ENCODE measurements at regions not wholly inside any gene's neighbourhood (a gene's known extent, or its start where the extent isn't known, plus 50 kb on each side); places are given as distances from the start of the nearest gene placed in this dataset.
"Not testable (repeated sequence)": the region's sequence is repeated elsewhere in the genome, so short reads cannot be mapped to it uniquely, and the experiment has no call there.

GRCh38 chr5:167939686-167940085 is 351.8 kb upstream of the WWC1 start:
- DNase-seq (no peak), ATAC-seq (no peak)
- Mint-ChIP-seq H3K4me3 (no peak overlapping the region), H3K27me3 (no peaks in the 10 kb centered on the region), H3K9me3 (no peaks in the 10 kb centered on the region), H3K27ac (no peak overlapping the region), H3K36me3 (ENCODE audit: low read depth) (no peaks in the 10 kb centered on the region), H3K4me1 (ENCODE audit: low read depth) (no peaks in the 10 kb centered on the region)
- ChIA-PET POLR2A (no interaction called here), CTCF (no interaction called here)
- TF ChIP-seq CTCF (IDR thresholded peaks at IDR 0.05): no peak
- intact Hi-C loops (cut with micrococcal nuclease): no loop called here

GRCh38 chr5:167940911-167941310 is 350.5 kb upstream of the WWC1 start:
- intact Hi-C loops (cut with micrococcal nuclease): no loop called here
- ATAC-seq (no peak), DNase-seq (no peak)
- POLR2A ChIA-PET: no interaction called here
- Mint-ChIP-seq H3K27me3 (no peaks in the 10 kb centered on the region), H3K4me1 (ENCODE audit: low read depth) (no peaks in the 10 kb centered on the region), H3K36me3 (ENCODE audit: low read depth) (no peaks in the 10 kb centered on the region), H3K9me3 (no peaks in the 10 kb centered on the region), H3K27ac (no peak overlapping the region), H3K4me3 (no peak overlapping the region)
- CTCF ChIA-PET: no interaction called here
- TF ChIP-seq CTCF (IDR thresholded peaks at IDR 0.05): no peak

- ATAC-seq; H3K27ac Mint-ChIP-seq; H3K4me1 Mint-ChIP-seq (ENCODE audit: low read depth); H3K4me3 Mint-ChIP-seq; CTCF ChIA-PET; DNase-seq; H3K27me3 Mint-ChIP-seq; intact Hi-C loops (cut with micrococcal nuclease); H3K9me3 Mint-ChIP-seq; H3K36me3 Mint-ChIP-seq (ENCODE audit: low read depth); POLR2A ChIA-PET: not testable (repeated sequence)
Measured at GRCh38 chr5:167941556-167941955, 349.9 kb upstream of the WWC1 start.

- no peaks in the 10 kb centered on the region for H3K27me3 Mint-ChIP-seq
- no peaks in the 10 kb centered on the region for H3K36me3 Mint-ChIP-seq (ENCODE audit: low read depth)
- no peak for DNase-seq
- no peaks in the 10 kb centered on the region for H3K9me3 Mint-ChIP-seq
- H3K4me3 Mint-ChIP-seq: no peak overlapping the region
- H3K27ac Mint-ChIP-seq: no peak overlapping the region
- TF ChIP-seq CTCF (IDR thresholded peaks at IDR 0.05): no peak
- no peak for ATAC-seq
- CTCF ChIA-PET: no interaction called here
- H3K4me1 Mint-ChIP-seq (ENCODE audit: low read depth): no peaks in the 10 kb centered on the region
- POLR2A ChIA-PET: no interaction called here
- intact Hi-C loops (cut with micrococcal nuclease): no loop called here
Measured at GRCh38 chr5:167943343-167943742, 348.1 kb upstream of the WWC1 start.

- Mint-ChIP-seq H3K9me3 (no peaks in the 10 kb centered on the region), H3K4me3 (no peak overlapping the region), H3K27ac (no peak overlapping the region), H3K27me3 (no peaks in the 10 kb centered on the region), H3K36me3 (ENCODE audit: low read depth) (no peaks in the 10 kb centered on the region), H3K4me1 (ENCODE audit: low read depth) (no peaks in the 10 kb centered on the region)
- ChIA-PET CTCF (no interaction called here), POLR2A (no interaction called here)
- DNase-seq: no peak
- intact Hi-C loops (cut with micrococcal nuclease): no loop called here
- TF ChIP-seq CTCF (IDR thresholded peaks at IDR 0.05): no peak
- ATAC-seq: no peak
Measured at GRCh38 chr5:167944121-167944852, 347.2 kb upstream of the WWC1 start.

All from activated CD8-positive, alpha-beta T cell treated with anti-CD3 and anti-CD28 coated beads for 36 hours (primary cell).